ENCODE measurements at regions not wholly inside any gene's neighbourhood (a gene's known extent, or its start where the extent isn't known, plus 50 kb on each side); places are given as distances from the start of the nearest gene placed in this dataset.

DNA sequence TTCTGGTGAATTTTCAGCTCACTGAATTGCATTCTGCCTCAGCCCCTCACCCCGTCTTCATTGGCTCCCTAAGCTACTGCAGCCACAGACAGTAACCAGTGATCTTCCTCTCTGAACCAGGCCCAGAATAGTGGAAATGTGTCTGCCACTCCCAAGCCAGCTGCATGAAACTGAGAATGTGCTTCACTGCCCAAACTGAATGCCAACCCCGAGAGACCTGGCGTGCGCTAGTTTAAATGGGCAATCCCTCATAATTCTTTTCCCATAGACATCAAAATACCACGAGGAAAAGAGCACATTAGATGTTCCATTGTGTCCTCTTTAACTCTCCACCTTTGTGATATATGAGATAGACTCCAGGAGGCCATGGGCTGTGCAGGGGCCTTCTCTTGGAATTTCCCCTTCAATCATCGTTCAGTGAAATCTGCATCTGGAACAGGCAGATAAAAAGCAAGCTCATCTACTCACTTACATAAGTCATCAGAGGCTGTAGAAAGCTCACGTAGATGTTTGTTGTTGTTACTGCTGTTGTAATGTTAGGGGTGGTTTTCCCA lies 320.2 kb downstream of the NFIB start:
- DNase-seq (ENCODE audit: extremely low read depth, insufficient read length) = no peak
- Histone ChIP-seq H3K36me3 (ENCODE audit: control insufficient read depth, insufficient read depth, low read length) (no peaks in the 10 kb centered on the region), H3K4me3 (replicated peaks; ENCODE audit: low read depth, low read length) (no peak overlapping the region), H3K27me3 (replicated peaks; ENCODE audit: control insufficient read depth, insufficient read depth, low read length) (no peaks in the 10 kb centered on the region)
- TF ChIP-seq, protein P1, sequence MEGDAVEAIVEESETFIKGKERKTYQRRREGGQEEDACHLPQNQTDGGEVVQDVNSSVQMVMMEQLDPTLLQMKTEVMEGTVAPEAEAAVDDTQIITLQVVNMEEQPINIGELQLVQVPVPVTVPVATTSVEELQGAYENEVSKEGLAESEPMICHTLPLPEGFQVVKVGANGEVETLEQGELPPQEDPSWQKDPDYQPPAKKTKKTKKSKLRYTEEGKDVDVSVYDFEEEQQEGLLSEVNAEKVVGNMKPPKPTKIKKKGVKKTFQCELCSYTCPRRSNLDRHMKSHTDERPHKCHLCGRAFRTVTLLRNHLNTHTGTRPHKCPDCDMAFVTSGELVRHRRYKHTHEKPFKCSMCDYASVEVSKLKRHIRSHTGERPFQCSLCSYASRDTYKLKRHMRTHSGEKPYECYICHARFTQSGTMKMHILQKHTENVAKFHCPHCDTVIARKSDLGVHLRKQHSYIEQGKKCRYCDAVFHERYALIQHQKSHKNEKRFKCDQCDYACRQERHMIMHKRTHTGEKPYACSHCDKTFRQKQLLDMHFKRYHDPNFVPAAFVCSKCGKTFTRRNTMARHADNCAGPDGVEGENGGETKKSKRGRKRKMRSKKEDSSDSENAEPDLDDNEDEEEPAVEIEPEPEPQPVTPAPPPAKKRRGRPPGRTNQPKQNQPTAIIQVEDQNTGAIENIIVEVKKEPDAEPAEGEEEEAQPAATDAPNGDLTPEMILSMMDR (IDR thresholded peaks at IDR 0.05; ENCODE audit: insufficient read depth, low read length, poor library complexity, severe bottlenecking) = no peak

DNA sequence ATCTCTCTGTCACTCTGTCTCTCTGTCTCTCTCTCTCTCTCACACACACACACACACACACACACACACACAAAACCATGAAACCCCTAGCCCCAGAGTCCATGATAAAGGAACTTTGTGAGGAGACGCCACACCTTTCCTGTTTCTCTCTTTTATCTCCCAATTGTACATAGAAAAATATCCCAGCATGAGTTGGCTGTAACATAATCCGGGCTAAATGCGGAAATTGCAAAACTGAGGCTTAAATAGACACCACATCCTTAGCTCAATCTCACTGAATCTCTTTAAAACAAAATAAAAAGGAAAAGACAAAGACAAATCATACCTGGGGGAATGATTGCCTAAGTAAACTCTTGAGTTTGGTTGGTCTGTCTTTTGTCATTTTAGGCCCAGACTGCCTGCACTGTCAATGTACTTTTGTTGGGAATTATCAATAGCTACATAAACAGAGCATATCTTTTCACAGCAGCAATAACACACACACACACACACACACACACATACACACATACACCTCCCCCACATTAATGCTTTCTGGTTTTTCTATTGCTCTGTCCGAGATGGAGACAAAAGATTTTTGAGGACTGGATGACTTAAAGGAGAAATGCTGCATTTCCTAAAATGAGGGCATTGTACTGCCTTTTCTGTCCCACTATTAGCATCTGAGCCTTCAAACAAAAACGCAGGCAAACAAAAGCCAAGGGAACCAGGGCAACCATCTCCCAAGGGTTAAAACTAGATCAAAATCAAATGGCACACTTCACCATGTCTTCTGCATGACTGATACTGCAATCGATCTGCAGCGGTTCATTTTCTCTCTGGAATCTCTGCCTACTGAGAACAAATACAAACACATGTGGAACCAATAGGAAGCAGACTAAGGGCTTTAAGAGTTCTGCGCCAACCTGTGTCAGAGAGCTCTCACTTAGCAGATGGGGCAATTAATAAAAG lies 321.5 kb downstream of the NFIB start:
- TF ChIP-seq, protein P1 (IDR thresholded peaks at IDR 0.05; ENCODE audit: insufficient read depth, low read length, poor library complexity, severe bottlenecking) = no peak
- Histone ChIP-seq H3K4me3 (replicated peaks; ENCODE audit: low read depth, low read length) (no peak overlapping the region), H3K36me3 (ENCODE audit: control insufficient read depth, insufficient read depth, low read length) (no peaks in the 10 kb centered on the region), H3K27me3 (replicated peaks; ENCODE audit: control insufficient read depth, insufficient read depth, low read length) (no peaks in the 10 kb centered on the region)
- DNase-seq (ENCODE audit: extremely low read depth, insufficient read length) = no peak

DNA sequence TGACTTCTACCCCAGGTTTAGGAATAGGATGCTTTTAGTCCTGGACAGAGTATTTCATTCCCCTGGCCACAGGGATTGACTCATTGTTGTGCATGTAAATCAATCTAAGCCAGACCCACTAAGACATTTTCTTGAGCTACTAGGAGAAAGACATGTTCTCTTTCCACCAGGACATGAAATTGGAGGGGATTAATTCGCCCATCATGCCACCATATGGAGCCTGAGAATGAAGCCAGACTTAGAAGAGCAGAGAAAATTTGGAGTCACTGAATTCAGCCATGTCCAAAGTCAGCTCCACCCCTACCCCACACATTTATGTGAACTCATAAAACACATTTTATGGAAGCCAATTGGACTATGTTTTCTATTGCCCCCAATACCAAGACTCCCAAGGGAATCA lies 322.5 kb downstream of the NFIB start:
- Histone ChIP-seq H3K4me3 (replicated peaks; ENCODE audit: low read depth, low read length) (no peak overlapping the region), H3K36me3 (ENCODE audit: control insufficient read depth, insufficient read depth, low read length) (no peaks in the 10 kb centered on the region), H3K27me3 (replicated peaks; ENCODE audit: control insufficient read depth, insufficient read depth, low read length) (no peaks in the 10 kb centered on the region)
- TF ChIP-seq, protein P1 (IDR thresholded peaks at IDR 0.05; ENCODE audit: insufficient read depth, low read length, poor library complexity, severe bottlenecking) = no peak
- DNase-seq (ENCODE audit: extremely low read depth, insufficient read length) = no peak

DNA sequence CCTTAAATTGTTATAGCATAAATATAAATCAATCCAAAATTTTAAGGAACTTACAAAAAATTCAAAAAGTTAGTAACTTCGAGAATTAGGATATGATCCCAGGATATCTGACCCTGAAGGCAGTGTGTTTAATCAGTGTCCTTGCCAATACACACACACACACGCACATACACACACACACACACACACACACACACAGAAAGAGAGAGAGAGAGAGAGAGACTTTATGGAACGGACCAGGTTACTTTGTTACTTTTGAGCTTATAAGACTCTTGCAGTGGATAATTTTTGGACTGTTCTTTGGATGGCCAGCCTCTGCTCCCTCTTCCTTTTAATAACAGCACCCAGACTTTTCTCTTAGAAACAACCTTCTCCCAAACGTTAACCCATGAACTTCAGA lies 322.9 kb downstream of the NFIB start:
- Histone ChIP-seq H3K36me3 (ENCODE audit: control insufficient read depth, insufficient read depth, low read length) (no peaks in the 10 kb centered on the region), H3K27me3 (replicated peaks; ENCODE audit: control insufficient read depth, insufficient read depth, low read length) (no peaks in the 10 kb centered on the region), H3K4me3 (replicated peaks; ENCODE audit: low read depth, low read length) (no peak overlapping the region)
- DNase-seq (ENCODE audit: extremely low read depth, insufficient read length) = no peak
- TF ChIP-seq, protein P1 (IDR thresholded peaks at IDR 0.05; ENCODE audit: insufficient read depth, low read length, poor library complexity, severe bottlenecking) = no peak

DNA sequence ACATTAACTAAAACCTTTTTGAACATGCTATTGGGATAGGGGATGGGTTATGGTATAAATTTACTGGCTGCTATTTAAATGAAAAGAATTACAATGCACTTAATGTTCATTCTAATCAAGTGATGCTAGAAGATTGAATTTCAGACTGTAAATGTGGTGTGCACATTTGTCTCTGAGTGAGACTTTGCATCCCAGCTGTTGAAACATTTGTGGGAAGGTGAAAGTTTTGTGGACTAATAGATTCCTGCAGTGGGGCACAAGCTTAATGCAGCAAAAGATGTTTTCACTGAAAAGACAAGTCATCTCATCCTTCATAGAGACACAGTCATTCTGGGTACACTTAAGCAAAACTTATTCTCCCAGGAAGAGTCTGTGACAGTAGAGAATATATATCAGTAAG lies 323.6 kb downstream of the NFIB start:
- DNase-seq (ENCODE audit: extremely low read depth, insufficient read length) = no peak
- Histone ChIP-seq H3K4me3 (replicated peaks; ENCODE audit: low read depth, low read length) (no peak overlapping the region), H3K36me3 (ENCODE audit: control insufficient read depth, insufficient read depth, low read length) (no peaks in the 10 kb centered on the region), H3K27me3 (replicated peaks; ENCODE audit: control insufficient read depth, insufficient read depth, low read length) (no peaks in the 10 kb centered on the region)
- TF ChIP-seq, protein P1 (IDR thresholded peaks at IDR 0.05; ENCODE audit: insufficient read depth, low read length, poor library complexity, severe bottlenecking) = no peak
